HL-60/S4 (cell line): ENCODE measurements at regions not wholly inside any gene's neighbourhood (a gene's known extent, or its start where the extent isn't known, plus 50 kb on each side); places are given as distances from the start of the nearest gene placed in this dataset.
"Not testable (repeated sequence)": the region's sequence is repeated elsewhere in the genome, so short reads cannot be mapped to it uniquely, and the experiment has no call there.

Experiments used
- in situ Hi-C: fragments of 300-500 bp; cut with MboI; formaldehyde crosslinking; loops from 2 replicates; pipeline ENCODE4 v1.14.3; 2022; ENCODE audit warnings: low sequenced_read_pairs

- in situ Hi-C loops = no loop called here
Observed at GRCh38 chr2:36302911-36303310, 52.7 kb upstream of the CRIM1 start.

- in situ Hi-C loops = no loop called here
Observed at GRCh38 chr2:36301843-36302242, 53.7 kb upstream of the CRIM1 start.

DNA sequence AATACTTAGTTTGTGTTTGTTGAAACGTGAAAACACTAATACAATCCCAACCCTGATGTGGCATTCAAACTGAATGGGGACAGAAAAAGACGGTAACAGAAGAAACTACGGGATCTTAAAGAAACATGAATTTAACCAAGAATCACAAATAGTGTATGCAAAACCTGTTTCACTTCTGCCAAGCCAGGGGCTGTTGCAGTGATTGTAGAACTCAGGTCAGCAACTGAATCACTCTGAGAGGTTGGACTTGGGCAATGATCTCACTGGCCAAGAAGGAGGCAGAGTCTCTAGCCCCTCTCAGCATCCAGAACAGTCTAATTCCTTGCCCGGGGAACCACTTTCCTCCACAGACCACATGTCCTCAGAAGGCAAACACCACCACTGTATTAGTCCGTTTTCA is 54.9 kb upstream of the CRIM1 start:
- in situ Hi-C loops = no loop called here

DNA sequence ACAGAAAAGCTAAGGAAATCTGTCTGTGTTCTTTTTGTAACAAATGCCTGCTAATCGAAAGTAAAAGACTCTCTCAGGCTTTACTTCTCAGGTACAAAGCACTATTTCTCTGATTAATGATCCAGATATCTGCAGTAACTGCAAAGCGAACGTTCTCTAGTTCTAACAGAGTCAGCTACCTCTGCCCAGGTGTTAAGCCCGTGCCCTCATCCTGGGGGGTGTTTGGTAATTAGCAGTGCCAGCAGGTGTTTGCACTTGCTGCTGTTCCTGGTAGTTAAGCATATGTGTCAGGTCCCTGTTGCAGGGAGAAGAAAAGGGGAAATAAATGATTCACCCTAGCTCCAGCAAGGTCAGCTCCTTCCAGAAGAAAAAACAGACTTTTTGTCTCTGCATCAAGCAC is 58.8 kb upstream of the CRIM1 start:
- in situ Hi-C loops = no loop called here

DNA sequence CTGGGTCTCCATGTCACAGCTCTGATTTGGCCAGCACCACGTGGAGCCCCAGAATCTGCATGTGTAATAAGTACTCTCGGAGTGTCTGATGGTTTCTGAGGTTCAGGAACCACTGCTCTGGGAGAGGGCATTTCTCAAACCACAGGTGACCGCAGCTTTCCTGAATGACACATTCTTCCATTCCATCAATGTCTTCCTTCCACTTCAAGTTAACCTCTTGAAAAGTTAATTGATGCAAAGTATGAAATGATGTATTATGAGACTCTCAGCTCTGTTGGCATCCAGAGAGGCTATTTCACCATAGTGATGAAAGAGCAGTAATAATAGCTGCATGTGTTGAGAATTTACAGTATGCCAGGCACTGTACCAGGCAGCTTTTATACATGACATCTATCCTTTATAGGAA is 61.3 kb upstream of the CRIM1 start:
- in situ Hi-C loops = no loop called here

- in situ Hi-C loops = no loop called here
Observed at GRCh38 chr2:36290306-36290856, 65.2 kb upstream of the CRIM1 start.

- in situ Hi-C loops = no loop called here
Observed at GRCh38 chr2:36289731-36290130, 65.8 kb upstream of the CRIM1 start.

DNA sequence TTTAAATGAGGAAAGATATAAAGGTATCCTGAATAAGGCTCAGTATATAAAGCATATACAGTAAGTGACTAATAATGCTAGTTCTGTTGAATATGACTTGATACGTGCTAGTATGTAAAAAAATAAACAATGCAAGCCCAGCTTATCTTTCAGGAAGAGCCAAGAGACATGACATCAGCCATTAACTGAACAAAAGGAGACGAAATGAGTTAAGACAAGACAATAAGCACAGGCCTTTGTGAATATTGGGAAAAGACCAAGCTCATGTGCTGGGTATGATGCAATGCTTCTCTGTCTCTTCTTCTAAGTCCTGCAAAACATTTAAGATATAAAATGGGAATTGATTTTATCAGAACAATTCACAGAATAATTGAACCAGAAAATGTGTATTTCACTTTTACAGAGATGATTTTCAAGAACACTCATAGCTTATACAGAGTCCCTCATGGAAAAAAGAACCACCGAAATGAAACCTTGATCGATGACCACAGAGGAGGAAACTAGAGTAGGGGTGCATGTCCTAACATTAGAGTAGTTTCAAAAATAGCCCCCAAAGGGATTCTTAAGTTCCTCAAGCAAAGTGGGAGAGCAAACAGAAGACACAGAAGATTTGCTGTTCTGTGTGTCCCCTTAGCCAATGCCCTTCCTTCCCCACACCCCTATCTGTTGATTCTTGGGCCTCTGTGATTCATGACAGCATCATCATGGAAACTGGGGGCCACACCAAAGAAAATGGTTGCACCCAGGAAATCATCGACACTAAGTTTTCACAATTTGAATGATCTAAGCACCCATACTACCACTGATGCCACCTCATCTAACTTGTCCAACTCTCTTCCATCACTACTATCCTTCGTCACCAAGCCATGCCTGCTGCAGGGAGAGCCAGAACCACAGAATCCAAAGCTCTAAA is 68.0 kb upstream of the CRIM1 start:
- in situ Hi-C loops = no loop called here

GRCh38 chr2:36279506-36279905 is 76.1 kb upstream of the CRIM1 start:
- in situ Hi-C loops = not testable (repeated sequence)

GRCh38 chr2:36277881-36278523 is 77.6 kb upstream of the CRIM1 start:
- in situ Hi-C loops = no loop called here

- in situ Hi-C loops = no loop called here
Observed at GRCh38 chr2:36277146-36277808, 78.3 kb upstream of the CRIM1 start.

GRCh38 chr2:36271266-36271665 is 84.3 kb upstream of the CRIM1 start:
- in situ Hi-C loops = no loop called here

DNA sequence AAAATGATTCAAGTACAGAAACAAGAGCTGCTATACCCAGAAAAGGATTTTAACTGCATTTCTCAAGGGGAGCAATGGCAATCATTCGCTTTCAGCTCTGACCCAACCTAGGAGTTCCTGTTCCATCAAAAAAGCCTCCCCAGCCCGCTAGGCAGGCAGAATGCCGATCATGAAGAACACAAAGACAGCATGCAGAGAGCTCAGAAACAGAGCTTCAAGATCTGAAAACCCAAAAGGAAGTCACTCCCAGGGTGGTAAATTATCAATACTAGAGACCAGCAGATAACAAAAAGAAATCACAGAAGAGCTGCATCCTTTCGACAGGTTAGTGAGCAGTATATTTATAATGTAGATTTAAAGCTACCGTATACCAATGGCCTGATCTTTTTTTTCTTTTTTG is 84.8 kb upstream of the CRIM1 start:
- in situ Hi-C loops = no loop called here

- in situ Hi-C loops = no loop called here
Observed at GRCh38 chr2:36267194-36267593, 88.4 kb upstream of the CRIM1 start.

GRCh38 chr2:36266536-36267121 is 88.9 kb upstream of the CRIM1 start:
- in situ Hi-C loops = no loop called here

- in situ Hi-C loops = no loop called here
Observed at GRCh38 chr2:36262581-36262980, 93.0 kb upstream of the CRIM1 start.

GRCh38 chr2:36255863-36256262 is 99.7 kb upstream of the CRIM1 start:
- in situ Hi-C loops = no loop called here

DNA sequence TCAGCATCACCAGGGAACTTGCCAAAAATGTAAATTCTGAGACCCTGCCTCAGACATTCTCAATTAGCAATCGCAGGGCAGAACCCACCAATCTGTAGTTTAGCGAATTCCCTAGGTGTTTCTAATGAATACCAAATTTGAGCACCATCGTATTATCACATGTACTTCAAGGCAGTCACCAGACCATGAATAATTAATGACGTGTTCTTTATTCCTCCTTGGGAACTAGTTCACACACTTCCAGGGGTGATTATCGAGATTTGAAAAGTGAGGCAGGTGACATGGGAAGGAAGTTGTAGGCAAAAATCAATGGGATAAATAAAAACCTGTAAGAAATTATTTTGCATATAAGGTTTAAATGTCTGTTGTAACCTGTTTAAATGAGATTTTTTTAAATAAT is 102.5 kb upstream of the CRIM1 start:
- in situ Hi-C loops = no loop called here

DNA sequence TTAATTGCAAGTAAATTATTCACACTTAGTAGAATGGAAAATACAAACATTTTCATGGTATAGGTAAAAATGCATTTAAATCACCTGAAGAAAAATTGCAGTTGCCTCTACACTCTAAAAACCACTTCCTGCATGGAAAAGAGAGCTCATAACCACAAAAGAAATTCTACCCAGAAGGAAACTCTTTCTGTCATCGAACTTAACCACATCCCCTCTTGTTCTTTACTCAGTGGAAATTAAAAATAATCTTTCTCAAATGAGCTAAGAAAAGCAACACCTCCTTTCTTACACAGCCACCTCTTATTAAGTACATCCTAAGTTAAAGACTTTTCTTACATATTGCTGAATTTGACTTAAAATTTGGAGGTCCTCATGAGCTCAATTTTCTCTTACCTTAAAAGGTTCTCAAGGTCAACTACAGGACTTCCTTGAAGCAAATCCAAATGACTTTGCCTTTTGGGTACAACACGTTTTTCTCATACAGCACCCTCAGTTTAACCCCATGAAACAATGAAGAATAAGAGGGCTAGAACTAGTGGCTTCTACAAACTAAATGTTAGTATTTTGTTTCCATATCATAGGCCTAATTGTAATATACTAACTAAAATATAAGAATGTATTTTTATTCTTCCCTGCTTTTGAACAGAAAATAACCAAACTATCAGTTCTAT is 109.1 kb upstream of the CRIM1 start:
- in situ Hi-C loops = no loop called here

- in situ Hi-C loops = no loop called here
Observed at GRCh38 chr2:36245651-36246050, 109.9 kb upstream of the CRIM1 start.

GRCh38 chr2:36238106-36238505 is 117.5 kb upstream of the CRIM1 start:
- in situ Hi-C loops = no loop called here
